Fibroblast of lung (primary cell): ENCODE measurements at regions not wholly inside any gene's neighbourhood (a gene's known extent, or its start where the extent isn't known, plus 50 kb on each side); places are given as distances from the start of the nearest gene placed in this dataset.

Experiments
- EZH2 ChIP-seq: IDR thresholded peaks from 2 replicates; pipeline ENCODE4 v1.5.1; 2012; ENCODE audit warnings: low read length, control low read depth, mild to moderate bottlenecking; ENCODE audit errors: missing control alignments
- TF ChIP-seq, protein P1 (sequence below), 2 donors: IDR thresholded peaks in 1 of 2; conservative IDR thresholded peaks in 1 of 2; 1 replicate in 1 of 2; 2 replicates in 1 of 2; pipeline ENCODE4 v1.5.1; 2011 to 2012; ENCODE audit warnings: low read length in 2 of 2, control low read depth in 1 of 2, inconsistent platforms in 1 of 2, low read depth in 1 of 2, mild to moderate bottlenecking in 1 of 2

DNA sequence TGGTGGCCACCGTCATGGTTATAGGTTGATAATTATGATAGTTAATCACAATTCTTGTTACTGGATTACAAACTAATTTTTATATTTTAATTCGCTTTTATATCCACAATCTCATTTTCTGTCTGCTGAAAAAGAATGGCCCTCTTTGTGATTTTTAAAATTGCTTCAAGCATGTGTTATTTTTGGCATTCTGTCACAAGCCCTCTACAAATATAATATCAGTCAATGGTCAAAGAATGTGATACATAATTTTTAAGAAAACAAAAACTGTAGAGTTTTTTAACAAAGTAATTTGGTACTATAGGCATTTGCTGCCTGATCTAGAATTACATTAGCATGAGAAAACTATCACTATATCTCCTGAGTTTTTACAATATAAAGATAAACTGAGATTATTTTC lies 352.0 kb upstream of the TMTC1 start:
- TF ChIP-seq EZH2, result no peak
- TF ChIP-seq, protein P1, sequence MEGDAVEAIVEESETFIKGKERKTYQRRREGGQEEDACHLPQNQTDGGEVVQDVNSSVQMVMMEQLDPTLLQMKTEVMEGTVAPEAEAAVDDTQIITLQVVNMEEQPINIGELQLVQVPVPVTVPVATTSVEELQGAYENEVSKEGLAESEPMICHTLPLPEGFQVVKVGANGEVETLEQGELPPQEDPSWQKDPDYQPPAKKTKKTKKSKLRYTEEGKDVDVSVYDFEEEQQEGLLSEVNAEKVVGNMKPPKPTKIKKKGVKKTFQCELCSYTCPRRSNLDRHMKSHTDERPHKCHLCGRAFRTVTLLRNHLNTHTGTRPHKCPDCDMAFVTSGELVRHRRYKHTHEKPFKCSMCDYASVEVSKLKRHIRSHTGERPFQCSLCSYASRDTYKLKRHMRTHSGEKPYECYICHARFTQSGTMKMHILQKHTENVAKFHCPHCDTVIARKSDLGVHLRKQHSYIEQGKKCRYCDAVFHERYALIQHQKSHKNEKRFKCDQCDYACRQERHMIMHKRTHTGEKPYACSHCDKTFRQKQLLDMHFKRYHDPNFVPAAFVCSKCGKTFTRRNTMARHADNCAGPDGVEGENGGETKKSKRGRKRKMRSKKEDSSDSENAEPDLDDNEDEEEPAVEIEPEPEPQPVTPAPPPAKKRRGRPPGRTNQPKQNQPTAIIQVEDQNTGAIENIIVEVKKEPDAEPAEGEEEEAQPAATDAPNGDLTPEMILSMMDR (conservative IDR thresholded peaks at IDR 0.05 in 1 of 2, IDR thresholded peaks at IDR 0.05 in 1 of 2; ENCODE audit: low read depth in 1 of 2, low read length in 2 of 2), result no peak
